T-helper 2 cell treated with Interferon-gamma antibody and Interleukin-4, amounts not matched to agents 100 ng/mL and 5 ng/mL, for 36 hours (primary cell): ENCODE measurements at regions not wholly inside any gene's neighbourhood (a gene's known extent, or its start where the extent isn't known, plus 50 kb on each side); places are given as distances from the start of the nearest gene placed in this dataset.
"Not testable (repeated sequence)": the region's sequence is repeated elsewhere in the genome, so short reads cannot be mapped to it uniquely, and the experiment has no call there.

Experiments
- intact Hi-C: fragments of 100-400 bp; cut with micrococcal nuclease; formaldehyde crosslinking; loops from one replicate; pipeline ENCODE4 v1.15.1; 2023

DNA sequence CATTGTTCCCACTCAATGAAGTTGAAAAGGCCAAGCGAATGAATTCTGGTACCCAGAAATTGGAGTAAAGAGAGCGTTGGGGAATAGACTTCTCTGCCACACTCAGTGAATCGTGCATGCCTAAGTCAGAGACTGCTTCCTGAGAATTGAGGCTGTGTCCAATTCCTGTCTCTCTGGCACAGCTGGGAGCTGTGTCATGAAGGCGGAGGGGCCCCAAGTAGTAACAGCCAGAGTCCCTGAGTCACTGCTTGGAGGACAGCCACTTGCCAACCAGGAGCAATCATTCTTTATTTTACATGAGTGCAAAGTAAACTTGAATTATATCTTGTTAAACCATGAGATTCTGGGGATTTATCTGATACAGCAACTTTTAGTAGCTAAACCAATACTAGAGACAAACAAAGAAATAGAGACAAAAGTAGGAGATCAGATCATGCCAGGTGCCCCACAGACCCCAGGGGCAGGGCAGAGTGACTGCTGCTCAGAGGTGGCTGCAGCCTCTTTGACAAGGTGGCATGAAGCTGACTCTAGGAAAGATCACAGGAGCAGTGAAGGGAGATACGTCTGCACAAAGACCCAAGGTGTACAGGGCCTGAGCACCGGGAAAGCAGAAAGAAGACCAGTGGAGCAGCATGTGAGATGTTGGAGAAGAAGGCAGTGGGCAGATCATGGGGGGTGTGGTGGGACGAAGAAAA is 246.0 kb downstream of the GADD45G start:
- intact Hi-C loops, result no loop called here

DNA sequence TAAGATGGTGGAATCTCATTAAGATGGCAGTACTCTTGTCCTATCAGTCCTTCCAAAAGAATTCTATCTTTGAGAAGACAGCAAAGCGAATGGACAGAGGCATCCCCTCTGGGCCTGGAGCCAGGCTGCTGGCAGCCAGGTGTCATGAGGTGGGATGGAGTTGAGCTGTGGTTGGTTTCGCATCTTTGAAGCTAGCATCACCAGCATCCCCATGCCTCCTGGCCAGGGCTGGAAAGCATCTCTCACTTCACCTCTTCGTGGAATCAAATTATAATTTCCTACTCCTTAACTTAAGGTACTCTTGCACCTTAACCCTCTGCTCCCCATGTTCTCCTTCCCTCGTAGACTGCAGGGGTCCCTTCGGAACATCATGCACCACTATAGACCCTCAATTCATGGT is 248.3 kb downstream of the GADD45G start:
- intact Hi-C loops, result no loop called here

DNA sequence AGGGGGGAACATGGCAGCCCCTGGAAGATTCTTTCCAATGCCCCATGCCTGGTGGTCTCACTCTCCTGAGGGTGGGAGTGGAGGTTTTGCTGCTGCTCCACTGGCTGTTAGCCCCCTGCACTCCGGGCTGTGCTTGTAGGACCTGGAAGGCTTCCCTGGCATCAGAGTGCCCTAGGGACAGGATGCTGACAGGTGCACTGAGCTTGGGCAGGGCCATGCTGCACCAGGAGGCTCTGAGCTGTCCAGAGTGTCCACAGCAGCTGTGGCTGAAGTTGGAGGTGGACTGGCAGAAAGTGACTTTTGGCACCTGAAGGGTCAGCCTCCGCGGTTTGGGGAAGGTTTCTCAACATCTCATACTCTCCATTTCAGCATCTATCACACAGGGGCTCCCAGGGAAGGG is 249.1 kb downstream of the GADD45G start:
- intact Hi-C loops, result no loop called here

DNA sequence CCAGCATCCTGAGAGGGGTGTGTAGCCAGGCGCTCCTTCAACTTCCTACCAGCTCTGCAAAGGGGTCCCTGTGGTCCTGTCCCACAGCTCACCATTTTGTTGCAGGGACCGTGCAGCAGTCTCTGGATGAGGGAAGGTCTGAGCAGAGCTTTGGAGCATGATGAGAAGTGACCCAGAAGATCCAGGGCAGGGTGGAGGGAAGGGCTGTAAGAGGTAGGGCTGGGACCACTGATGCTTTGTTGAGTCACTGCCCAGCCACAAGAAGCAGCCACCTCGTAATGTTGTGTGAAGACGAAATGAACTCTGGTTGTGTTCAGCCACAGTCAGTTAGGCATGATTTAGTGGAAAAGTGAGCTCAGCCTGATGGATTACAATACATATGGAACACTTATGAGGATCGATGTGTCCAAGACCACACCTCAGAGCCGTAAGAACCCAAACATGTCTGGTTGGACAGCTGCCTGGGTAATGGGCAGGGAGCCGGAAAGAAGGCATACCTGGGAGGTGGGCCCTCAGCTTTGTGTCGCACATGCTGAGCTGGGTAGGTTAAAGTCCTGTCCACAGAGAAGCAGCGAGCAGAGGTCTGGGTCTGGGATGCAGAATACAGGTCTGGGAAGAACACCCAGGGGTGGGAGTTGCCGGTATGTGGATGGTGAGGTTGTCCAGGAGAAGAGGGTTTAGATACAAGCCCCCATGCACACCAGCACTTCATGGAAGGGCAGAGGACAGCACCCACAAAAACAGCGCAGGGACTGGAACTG is 250.1 kb downstream of the GADD45G start:
- intact Hi-C loops, result no loop called here

DNA sequence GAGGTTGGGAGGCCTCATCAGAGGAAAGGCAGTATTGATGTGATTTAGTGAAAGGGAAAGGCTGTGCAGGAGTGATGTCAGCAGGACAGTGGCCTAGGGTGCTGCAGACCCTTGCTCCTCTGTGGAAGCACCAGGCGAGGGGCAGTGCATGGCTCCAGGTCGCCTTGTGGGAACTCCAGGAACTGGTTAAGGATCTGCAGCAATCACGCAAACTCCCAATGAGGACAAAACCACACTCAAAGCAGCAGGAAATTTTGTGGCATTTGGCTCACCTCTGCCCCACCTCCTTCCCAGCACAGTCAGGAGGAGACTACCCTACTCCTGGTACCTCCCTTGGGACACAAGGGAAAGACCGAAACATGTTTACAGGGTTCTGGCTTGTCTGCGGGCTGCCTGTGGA is 251.5 kb downstream of the GADD45G start:
- intact Hi-C loops, result not testable (repeated sequence)

DNA sequence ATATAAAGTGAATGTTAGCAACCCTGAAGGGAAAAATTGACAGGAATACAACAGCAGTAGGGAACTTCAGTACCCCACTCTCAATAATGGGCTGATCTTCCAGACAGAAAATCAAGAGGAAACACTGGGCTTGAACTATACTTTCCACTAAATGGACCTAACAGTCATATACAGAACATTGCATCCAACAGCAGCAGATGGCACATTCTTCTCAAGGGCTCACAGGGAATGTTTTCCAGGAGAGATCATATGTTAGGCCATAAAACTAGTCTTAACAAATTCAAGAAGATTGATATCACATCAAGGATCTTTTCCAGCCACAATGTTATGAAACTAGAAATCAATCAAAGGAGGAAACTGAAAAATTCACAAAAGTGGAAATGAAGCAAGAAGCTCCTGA is 252.1 kb downstream of the GADD45G start:
- intact Hi-C loops, result not testable (repeated sequence)

DNA sequence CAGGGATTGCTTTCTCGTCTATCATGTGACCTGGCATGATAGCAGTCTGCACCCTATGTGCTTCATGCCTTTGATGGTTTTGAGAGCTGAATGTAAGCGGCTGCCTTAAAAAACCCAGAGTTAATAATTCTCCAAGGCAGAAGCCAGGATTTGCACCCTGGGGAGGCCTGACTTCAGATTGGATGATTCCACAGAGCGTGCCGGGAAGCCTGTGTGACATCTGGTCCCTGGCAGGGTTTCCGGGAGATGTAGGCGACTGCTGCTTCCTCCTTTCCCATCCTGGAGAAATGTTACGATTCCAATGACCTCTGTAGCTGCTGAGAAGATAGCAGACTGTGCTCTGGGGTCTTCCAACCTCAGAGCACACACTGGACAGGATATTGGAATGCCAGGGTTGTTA is 255.0 kb downstream of the GADD45G start:
- intact Hi-C loops, result not testable (repeated sequence)

DNA sequence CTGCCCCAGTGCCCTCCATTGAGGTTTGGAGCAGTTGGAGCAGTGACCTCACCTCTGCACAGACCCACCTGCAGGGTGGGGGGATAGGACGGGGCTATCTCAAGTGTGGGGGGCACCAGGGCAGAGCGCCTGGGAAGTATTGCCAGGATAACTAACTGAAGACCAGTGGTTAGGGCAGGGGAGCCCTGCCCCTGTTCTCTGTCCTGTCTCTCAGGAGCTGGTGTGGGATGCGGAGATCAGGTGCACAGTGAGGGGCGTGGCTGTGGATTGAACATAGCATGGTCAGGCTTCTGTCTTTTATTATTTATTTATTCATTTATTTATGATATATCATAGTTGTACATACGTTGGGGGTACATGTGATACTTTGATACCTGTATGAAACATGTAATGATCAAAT is 256.6 kb downstream of the GADD45G start:
- intact Hi-C loops, result not testable (repeated sequence)

DNA sequence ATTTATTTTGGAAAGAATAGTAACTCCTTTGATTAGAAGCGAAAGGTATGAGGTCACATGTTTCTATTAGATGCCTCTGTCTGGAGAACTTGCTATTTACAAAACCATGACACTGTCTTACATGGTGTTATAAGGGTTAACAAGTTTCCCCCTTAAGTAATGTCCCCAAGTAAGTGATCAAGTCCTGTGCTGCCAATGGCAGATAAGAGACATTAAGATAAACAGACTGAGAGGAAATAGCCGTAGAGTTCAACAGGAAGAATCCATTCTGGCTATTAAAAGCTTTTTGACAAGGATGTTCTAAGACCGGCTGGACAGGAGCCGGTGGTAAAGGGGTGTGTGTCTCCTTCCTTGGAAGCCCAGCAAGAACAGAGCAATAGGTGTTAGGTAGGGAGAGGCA is 257.5 kb downstream of the GADD45G start:
- intact Hi-C loops, result no loop called here

DNA sequence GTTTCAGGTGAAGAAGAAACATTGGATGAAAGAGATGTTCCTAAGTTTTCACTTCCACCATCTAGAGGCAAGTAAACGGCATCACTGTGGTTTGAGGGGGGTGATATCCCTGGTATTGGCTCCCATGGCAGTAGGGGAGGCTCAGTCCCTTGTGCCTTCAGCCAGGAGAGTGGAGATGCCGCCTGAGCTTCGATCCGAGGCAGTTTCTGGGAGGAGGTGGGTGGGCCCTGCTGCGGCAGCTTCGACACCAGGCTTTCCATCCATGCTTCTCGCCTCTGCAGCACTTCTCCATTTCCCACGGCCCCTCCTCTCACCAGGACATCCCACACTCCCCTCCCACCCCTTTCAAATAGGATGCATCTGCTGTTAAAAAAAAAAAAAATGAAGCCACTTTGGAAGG is 258.3 kb downstream of the GADD45G start:
- intact Hi-C loops, result no loop called here

DNA sequence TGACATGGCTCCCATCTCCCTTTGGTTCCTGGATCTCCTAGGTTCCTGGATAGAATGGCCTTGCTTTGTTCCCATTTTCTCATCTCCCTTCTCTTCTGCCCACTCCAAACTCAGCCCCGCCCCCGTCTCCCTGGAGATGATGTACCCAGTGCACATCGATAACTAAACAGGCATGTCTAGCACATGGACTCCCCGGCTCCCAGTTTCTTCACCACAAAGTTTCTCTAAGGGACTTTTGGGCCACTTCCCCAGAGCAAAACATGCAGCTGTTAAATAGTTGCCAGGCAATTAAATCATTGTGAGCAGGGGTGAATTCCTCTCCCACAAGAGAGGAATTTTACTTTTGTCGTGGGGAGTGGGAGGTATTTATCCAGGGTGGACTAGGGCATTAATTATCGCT is 259.0 kb downstream of the GADD45G start:
- intact Hi-C loops, result no loop called here

DNA sequence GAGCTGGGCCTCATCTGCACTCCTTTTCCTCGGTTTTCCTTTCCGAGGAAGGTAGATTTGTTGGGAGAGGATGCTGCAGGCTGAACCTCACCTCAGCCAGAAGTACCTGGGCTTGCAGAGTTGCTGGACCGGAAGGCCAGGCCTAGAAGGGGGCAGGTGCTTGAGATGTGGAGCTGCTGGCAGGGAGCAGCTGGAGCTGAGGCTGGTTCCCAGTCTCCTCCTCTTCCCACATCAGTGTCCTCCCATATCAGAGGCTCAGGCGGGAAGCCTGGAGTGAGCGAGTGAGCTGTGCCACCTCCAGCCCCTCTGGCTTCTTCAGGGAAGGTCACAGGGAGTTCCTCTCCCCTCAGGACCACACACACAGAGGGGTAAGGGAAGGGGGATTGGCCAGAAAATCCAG is 259.4 kb downstream of the GADD45G start:
- intact Hi-C loops, result no loop called here

DNA sequence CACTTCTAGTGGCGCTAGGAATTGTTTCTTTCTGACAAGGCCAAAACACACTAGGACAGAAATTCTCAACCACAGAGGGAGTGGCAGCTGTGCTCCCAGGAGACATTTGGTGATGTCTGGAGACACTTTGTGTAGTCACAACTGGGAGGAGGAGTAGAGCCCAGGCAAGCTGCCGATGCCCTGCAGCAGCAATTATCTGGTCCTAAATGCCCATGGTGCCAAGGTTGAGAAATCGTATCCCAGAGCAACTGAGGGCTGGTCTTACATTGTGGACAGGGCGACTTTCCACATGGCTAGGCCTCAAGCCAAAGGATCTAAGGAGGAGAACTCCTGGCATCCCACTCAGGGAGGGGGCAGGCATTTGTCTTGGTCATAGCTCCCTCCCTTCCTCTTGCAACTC is 259.9 kb downstream of the GADD45G start:
- intact Hi-C loops, result no loop called here

DNA sequence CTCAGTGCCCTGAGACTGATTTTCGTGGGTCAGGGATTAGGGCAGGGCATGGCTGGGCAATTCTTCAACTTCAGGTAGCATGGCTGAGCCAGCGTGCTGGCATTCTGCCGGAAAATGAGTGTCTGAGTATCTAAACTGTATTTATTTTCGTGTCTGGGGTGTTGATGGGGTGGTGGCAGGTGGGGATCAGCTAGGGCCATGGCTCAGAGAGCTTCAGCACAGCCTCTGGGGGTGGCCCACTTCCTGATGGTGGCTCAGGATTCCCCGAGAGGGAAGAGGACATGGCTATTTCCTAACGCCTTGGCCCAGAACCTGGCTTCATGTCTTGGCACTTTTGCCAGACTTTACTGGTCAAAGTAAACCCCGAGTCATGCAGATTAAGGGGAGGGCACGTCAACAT is 260.5 kb downstream of the GADD45G start:
- intact Hi-C loops, result no loop called here

DNA sequence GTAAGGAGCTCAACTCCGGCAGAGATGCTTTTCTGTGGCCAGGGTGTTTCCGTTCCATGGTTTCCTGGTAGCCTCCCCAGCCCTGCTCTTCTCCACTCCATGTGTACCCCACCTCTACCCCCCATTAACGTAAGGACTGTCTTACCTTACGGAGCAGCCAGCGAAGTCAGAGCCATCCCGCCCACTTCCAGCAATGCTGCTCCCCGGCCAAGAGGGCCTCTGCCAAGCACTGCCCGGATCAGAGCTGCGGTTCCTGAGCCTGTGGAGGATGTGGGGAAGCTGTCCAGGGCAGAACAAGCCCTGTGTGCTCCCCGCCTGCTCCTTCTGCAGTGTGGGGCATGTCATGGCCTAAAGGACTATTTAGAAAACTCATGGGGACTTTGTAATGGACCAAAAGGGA is 261.2 kb downstream of the GADD45G start:
- intact Hi-C loops, result no loop called here

DNA sequence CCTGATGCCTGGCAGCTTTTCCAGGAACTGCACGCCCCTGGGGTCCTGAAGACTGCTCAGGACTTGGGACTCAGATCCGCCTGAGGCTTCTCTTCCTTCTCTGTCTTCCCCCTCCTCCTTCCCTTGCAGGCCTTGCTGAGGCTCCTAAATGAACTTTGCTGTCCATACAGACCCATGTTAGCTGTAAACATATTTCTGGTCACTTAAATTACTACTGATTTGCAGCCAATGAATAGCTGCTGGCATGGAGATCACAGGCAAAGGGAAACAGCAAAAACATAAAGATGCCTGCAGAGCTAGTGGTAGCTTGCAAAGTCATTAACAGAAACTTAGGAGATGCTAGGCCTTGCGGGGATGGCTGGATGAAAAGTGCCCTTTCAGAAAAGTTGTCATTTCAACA is 261.9 kb downstream of the GADD45G start:
- intact Hi-C loops, result no loop called here

DNA sequence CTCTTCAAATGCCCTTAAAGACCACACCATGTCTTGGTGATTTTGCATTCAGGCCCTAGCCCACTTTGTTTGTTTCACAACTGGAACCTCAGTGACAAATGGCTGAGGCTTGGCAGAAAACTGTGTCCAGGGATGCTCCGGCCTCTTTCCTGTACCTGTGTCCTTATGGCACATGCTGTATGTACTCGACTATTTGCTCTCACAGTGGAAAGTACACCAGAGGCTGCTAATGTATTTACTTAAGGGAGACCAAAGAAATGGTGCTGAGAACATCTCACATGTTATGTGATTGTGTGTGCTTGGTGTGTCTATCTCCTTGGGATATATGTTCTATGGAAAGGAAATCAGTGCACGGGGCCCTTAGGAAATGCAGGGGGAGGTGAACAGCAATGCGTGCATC is 263.3 kb downstream of the GADD45G start:
- intact Hi-C loops, result no loop called here

DNA sequence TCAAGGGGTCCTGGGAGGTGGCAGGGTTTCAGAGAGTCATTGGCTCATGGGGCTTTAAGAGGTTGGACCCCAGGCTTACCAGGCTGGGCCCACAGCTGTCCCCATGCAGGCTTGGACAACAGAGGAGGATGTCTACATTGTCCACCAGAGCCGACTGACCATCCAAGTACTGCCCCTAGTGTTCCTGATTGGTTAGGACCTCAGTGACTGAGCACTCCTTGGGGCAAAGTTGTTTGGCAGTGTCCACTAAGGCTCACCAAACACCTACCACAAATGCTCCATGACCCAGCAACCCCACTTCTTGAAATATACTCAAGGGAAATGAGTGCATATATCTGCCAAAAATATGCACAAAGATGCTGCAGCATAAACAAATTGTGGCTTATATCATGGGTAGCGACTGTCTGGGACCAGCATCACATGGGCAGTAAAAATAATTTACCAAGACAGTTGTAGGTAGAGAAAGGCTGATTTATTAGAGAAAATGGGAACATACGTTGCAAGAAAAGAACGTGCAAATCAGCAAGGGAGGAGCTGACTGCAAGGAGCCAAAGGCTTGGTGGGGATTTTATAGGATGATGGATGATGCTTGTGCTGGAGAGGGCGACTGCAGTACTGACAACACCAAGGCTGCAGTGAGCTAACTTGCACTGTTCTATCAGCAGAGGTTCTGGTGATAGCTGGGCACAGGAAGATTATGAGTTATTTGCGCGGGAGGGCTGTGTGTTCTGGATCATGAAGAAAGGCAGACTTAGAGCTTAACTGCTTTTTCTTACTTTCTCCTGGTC is 265.2 kb downstream of the GADD45G start:
- intact Hi-C loops, result no loop called here

DNA sequence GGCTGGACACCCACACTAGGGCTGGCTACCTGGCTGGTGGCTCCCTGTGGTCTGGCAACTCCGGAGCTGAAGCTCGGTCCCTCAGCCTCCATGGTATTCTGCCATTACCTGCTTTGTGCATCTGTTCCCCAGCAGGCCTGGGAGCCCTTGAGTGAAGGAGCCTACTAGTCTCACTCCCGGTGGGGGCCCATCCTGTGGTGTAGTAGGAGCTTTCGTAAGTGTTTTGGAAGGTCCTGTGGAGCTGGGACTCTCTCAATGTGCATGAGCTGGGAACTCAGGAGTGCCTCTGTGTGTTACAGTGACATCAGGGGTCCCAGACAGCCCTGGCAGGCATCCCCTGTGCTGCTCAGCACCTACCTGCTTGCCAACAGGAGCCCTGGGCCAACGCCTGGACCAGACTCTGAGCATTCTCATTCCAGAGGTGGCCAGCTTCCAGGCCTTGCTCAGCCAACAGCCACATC is 267.1 kb downstream of the GADD45G start:
- intact Hi-C loops, result no loop called here

DNA sequence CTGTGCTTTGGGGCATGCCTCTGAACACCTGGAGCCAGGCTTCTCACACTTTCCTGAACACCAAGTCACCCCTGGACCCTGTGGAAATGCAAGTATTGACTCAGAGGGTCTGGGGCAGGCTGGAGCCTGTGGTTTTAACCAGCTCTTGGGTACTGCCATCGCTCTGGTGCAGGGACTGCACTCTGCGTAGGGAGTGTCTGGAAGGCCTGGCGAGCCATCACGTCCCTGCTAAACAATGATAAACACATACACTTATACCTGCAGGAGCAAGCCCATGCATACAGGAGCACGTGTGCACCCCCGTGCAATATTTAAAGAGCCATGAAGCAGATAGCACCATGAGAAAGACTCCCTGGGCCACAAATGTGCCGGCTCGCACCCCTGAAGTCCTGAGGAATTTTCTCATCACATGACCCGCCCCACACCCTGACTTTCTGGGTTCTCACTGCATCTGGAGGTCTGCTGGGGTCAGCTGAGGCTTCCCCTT is 267.7 kb downstream of the GADD45G start:
- intact Hi-C loops, result no loop called here

DNA sequence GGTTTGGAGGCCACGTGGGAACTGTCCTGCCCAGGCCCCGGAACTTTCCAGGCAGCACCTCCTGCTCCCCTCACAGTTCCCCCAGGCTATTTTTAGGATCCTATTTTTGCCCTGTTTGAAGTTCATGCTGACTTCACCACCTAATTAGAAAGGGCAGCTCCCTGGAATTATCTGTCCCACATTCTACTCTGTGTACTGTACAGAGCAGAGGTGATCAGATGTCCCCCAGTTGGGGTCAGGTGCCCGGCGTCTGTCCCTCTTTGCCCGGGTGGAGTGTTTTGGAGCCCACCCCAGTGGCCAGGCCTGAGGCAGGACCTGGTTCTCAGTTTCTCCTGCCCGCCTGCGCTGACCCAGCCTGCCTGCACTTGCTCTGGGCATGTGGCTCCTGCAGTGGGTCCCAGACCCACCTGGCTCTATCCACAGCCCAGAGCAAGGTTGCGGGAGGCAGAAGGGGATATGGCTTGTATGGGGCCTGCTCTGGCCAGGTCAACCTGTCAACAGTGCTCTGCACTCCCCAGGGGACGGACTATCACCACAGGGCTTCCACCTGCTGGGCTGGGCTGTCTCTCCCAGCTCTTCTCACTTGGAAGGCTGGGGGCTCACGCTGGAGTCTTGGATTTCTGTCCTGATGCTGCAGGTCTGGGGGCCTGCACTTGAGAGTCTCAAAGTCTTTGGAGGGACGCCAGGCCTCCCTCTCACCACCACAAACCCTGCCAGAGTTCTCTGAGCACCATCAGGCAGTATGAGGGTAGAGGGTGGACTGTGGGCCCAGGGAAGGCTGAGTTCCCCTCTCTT is 268.3 kb downstream of the GADD45G start:
- intact Hi-C loops, result no loop called here
